ENCODE measurements at regions not wholly inside any gene's neighbourhood (a gene's known extent, or its start where the extent isn't known, plus 50 kb on each side); places are given as distances from the start of the nearest gene placed in this dataset.
"Not testable (repeated sequence)": the region's sequence is repeated elsewhere in the genome, so short reads cannot be mapped to it uniquely, and the experiment has no call there.

DNA sequence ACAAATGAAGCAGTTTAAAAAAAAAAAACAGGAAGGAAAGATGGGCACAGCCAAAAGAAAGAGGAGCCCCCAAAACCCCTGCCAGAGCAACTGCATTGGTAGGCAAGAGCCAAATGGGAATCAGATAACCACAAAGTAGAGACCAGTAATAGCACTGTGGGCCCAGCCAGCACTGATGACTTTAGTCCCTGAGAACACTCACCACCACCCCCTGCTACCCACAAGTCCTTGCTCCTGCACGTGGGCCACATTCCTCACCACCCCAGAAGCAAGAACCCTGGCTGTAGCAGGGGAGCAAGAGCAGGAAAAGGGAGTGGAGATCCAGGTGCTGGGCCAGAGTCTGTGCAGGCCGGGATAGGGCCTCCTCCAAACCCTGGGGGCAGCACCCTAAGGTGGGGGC is 86.1 kb downstream of the RRAGC start:
- H3K36me3 Mint-ChIP-seq = no peaks in the 10 kb centered on the region
- Histone ChIP-seq H3K27ac (ENCODE audit: low read depth, low read length) (no peak overlapping the region), H3K27me3 (ENCODE audit: control insufficient read depth in 2 of 2, insufficient read depth in 2 of 2, low read length in 2 of 2) (no peaks in the 10 kb centered on the region), H3K4me3 (ENCODE audit: low read length) (no peak overlapping the region), H3K4me1 (ENCODE audit: control insufficient read depth in 2 of 2, insufficient read depth in 2 of 2, low read length in 2 of 2) (no peaks in the 10 kb centered on the region), H3K9me3 (ENCODE audit: control insufficient read depth in 2 of 3, low read length in 3 of 3) (no peaks in the 10 kb centered on the region), H3K36me3 (ENCODE audit: control insufficient read depth in 2 of 3, insufficient read depth in 3 of 3, low read length in 3 of 3) (no peaks in the 10 kb centered on the region)
- no peak for DNase-seq
- no peak overlapping the region for H3K27ac Mint-ChIP-seq
- no peak for ATAC-seq
- CTCF ChIA-PET = no interaction called here
- no peak overlapping the region for H3K4me3 Mint-ChIP-seq
- no peaks in the 10 kb centered on the region for H3K9me3 Mint-ChIP-seq
- peaks cover 5 to 22% (median 9%) of the 10 kb centered on the region in 5 donors for H3K27me3 Mint-ChIP-seq
- POLR2A ChIA-PET = interaction anchor here (0.6 kb wide), 1 partner anchor 765 kb away, joined by 3 read pairs; no protein-coding TSS in a partner anchor
- H3K4me1 Mint-ChIP-seq = no peaks in the 10 kb centered on the region
- intact Hi-C loops (cut with micrococcal nuclease) = no loop called here

- CTCF ChIA-PET = no interaction called here
- no peaks in the 10 kb centered on the region for H3K36me3 Mint-ChIP-seq
These were observed 86.6 kb downstream of the RRAGC start for GRCh38 chr1:38772953-38773352.

GRCh38 chr1:38772026-38772425 is 87.5 kb downstream of the RRAGC start:
- POLR2A ChIA-PET = no interaction called here
- no peaks in the 10 kb centered on the region for H3K4me1 ChIP-seq (ENCODE audit: control insufficient read depth in 2 of 2, insufficient read depth in 2 of 2, low read length in 2 of 2)
- no peak overlapping the region for H3K27ac ChIP-seq (ENCODE audit: low read depth, low read length)
- DNase-seq (no peak), ATAC-seq (no peak)
- CTCF ChIA-PET = no interaction called here
- H3K4me1 Mint-ChIP-seq = no peaks in the 10 kb centered on the region
- no peaks in the 10 kb centered on the region for H3K36me3 Mint-ChIP-seq
- H3K27ac Mint-ChIP-seq = no peak overlapping the region
- intact Hi-C loops (cut with micrococcal nuclease) = no loop called here
- no peaks in the 10 kb centered on the region for H3K9me3 Mint-ChIP-seq
- peaks cover 12 to 36% (median 17%) of the 10 kb centered on the region in 5 donors for H3K27me3 Mint-ChIP-seq
- H3K36me3 ChIP-seq (ENCODE audit: control insufficient read depth in 2 of 3, insufficient read depth in 3 of 3, low read length in 3 of 3) = no peaks in the 10 kb centered on the region
- no peaks in the 10 kb centered on the region for H3K9me3 ChIP-seq (ENCODE audit: control insufficient read depth in 2 of 3, low read length in 3 of 3)
- H3K4me3 Mint-ChIP-seq = no peak overlapping the region
- no peaks in the 10 kb centered on the region for H3K27me3 ChIP-seq (ENCODE audit: control insufficient read depth in 2 of 2, insufficient read depth in 2 of 2, low read length in 2 of 2)
- no peak overlapping the region for H3K4me3 ChIP-seq (ENCODE audit: low read length)

More at GRCh38 chr1:38772953-38773352, 86.6 kb downstream of the RRAGC start:
- no peaks in the 10 kb centered on the region for H3K27me3 ChIP-seq (ENCODE audit: control insufficient read depth in 2 of 2, insufficient read depth in 2 of 2, low read length in 2 of 2)
- H3K4me1 Mint-ChIP-seq = no peaks in the 10 kb centered on the region
- H3K4me1 ChIP-seq (ENCODE audit: control insufficient read depth in 2 of 2, insufficient read depth in 2 of 2, low read length in 2 of 2) = no peaks in the 10 kb centered on the region
- H3K9me3 Mint-ChIP-seq = no peaks in the 10 kb centered on the region
- H3K27me3 Mint-ChIP-seq = peaks cover 8 to 27% (median 14%) of the 10 kb centered on the region in 5 donors
- no peaks in the 10 kb centered on the region for H3K9me3 ChIP-seq (ENCODE audit: control insufficient read depth in 2 of 3, low read length in 3 of 3)
- ATAC-seq (no peak), DNase-seq (no peak)
- H3K4me3 ChIP-seq (ENCODE audit: low read length) = no peak overlapping the region
- POLR2A ChIA-PET = interaction anchor here (0.6 kb wide), 1 partner anchor 766 kb away, joined by 3 read pairs; no protein-coding TSS in a partner anchor
- intact Hi-C loops (cut with micrococcal nuclease) = no loop called here
- no peaks in the 10 kb centered on the region for H3K36me3 ChIP-seq (ENCODE audit: control insufficient read depth in 2 of 3, insufficient read depth in 3 of 3, low read length in 3 of 3)
- H3K27ac ChIP-seq (ENCODE audit: low read depth, low read length) = no peak overlapping the region
- H3K27ac Mint-ChIP-seq = no peak overlapping the region
- no peak overlapping the region for H3K4me3 Mint-ChIP-seq

DNA sequence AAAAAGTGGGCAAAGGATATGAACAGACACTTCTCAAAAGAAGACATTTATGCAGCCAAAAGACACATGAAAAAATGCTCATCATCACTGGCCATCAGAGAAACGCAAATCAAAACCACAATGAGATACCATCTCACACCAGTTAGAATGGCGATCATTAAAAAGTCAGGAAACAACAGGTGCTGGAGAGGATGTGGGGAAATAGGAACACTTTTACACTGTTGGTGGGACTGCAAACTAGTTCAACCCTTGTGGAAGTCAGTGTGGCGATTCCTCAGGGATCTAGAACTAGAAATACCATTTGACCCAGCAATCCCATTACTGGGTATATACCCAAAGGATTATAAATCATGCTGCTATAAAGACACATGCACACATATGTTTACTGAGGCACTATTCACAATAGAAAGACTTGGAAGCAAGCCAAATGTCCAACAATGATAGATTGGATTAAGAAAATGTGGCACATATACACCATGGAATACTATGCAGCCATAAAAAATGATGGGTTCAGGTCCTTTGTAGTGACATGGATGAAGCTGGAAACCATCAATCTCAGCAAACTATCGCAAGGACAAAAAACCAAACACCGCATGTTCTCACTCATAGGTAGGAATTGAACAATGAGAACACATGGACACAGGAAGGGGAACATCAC is 88.9 kb downstream of the RRAGC start:
- H3K27ac ChIP-seq (ENCODE audit: low read depth, low read length); H3K4me3 ChIP-seq (ENCODE audit: low read length); H3K36me3 Mint-ChIP-seq; H3K27ac Mint-ChIP-seq; ATAC-seq; H3K4me1 Mint-ChIP-seq; POLR2A ChIA-PET; H3K9me3 ChIP-seq (ENCODE audit: control insufficient read depth in 2 of 3, low read length in 3 of 3); H3K4me3 Mint-ChIP-seq; H3K36me3 ChIP-seq (ENCODE audit: control insufficient read depth in 2 of 3, insufficient read depth in 3 of 3, low read length in 3 of 3); H3K27me3 ChIP-seq (ENCODE audit: control insufficient read depth in 2 of 2, insufficient read depth in 2 of 2, low read length in 2 of 2); CTCF ChIA-PET; DNase-seq; H3K9me3 Mint-ChIP-seq; H3K4me1 ChIP-seq (ENCODE audit: control insufficient read depth in 2 of 2, insufficient read depth in 2 of 2, low read length in 2 of 2); intact Hi-C loops (cut with micrococcal nuclease): not testable (repeated sequence)
- peaks cover 13 to 40% (median 21%) of the 10 kb centered on the region in 5 donors for H3K27me3 Mint-ChIP-seq

DNA sequence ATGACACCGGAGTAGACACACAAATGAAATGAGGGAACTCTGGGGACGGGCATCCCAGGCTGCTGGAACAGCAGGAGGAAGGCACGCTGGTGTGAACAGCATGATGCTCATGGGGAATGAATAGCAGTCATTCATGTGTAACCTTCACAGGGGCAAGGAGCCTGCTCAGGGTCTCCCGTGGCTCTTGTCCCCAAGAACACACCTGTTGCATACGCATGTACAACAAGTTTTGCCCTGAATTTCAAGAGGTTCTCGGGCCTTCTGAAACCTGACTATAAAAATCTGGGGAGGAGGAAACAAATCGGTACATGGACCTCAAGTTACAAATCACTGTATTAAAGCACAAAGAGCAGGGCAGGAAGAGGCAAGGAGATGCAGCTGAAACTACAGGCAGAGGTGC is 93.4 kb downstream of the RRAGC start:
- H3K4me1 Mint-ChIP-seq = no peaks in the 10 kb centered on the region
- no peak overlapping the region for H3K4me3 Mint-ChIP-seq
- no peak for DNase-seq
- H3K36me3 Mint-ChIP-seq = peaks cover 0 to 4% (median 0%) of the 10 kb centered on the region in 5 donors
- Histone ChIP-seq H3K27ac (ENCODE audit: low read depth, low read length) (no peak overlapping the region), H3K4me3 (ENCODE audit: low read length) (no peak overlapping the region), H3K4me1 (ENCODE audit: control insufficient read depth in 2 of 2, insufficient read depth in 2 of 2, low read length in 2 of 2) (no peaks in the 10 kb centered on the region), H3K9me3 (ENCODE audit: control insufficient read depth in 2 of 3, low read length in 3 of 3) (no peaks in the 10 kb centered on the region), H3K27me3 (ENCODE audit: control insufficient read depth in 2 of 2, insufficient read depth in 2 of 2, low read length in 2 of 2) (no peaks in the 10 kb centered on the region), H3K36me3 (ENCODE audit: control insufficient read depth in 2 of 3, insufficient read depth in 3 of 3, low read length in 3 of 3) (no peaks in the 10 kb centered on the region)
- no peaks in the 10 kb centered on the region for H3K9me3 Mint-ChIP-seq
- CTCF ChIA-PET = no interaction called here
- no peak overlapping the region for H3K27ac Mint-ChIP-seq
- POLR2A ChIA-PET = no interaction called here
- intact Hi-C loops (cut with micrococcal nuclease) = no loop called here
- no peak for ATAC-seq
- peaks cover 17 to 42% (median 26%) of the 10 kb centered on the region in 5 donors for H3K27me3 Mint-ChIP-seq

- H3K27me3 Mint-ChIP-seq = peaks cover 20 to 50% (median 25%) of the 10 kb centered on the region in 5 donors
- no peak overlapping the region for H3K4me3 Mint-ChIP-seq
- DNase-seq (no peak), ATAC-seq (no peak)
- no peak overlapping the region for H3K27ac Mint-ChIP-seq
- intact Hi-C loops (cut with micrococcal nuclease) = no loop called here
- no peaks in the 10 kb centered on the region for H3K4me1 Mint-ChIP-seq
- H3K36me3 Mint-ChIP-seq = peaks cover 0 to 4% (median 0%) of the 10 kb centered on the region in 5 donors
- Histone ChIP-seq H3K36me3 (ENCODE audit: control insufficient read depth in 2 of 3, insufficient read depth in 3 of 3, low read length in 3 of 3) (no peaks in the 10 kb centered on the region), H3K27ac (ENCODE audit: low read depth, low read length) (no peak overlapping the region), H3K27me3 (ENCODE audit: control insufficient read depth in 2 of 2, insufficient read depth in 2 of 2, low read length in 2 of 2) (no peaks in the 10 kb centered on the region), H3K4me1 (ENCODE audit: control insufficient read depth in 2 of 2, insufficient read depth in 2 of 2, low read length in 2 of 2) (no peaks in the 10 kb centered on the region), H3K9me3 (ENCODE audit: control insufficient read depth in 2 of 3, low read length in 3 of 3) (no peaks in the 10 kb centered on the region), H3K4me3 (ENCODE audit: low read length) (no peak overlapping the region)
- H3K9me3 Mint-ChIP-seq = no peaks in the 10 kb centered on the region
- CTCF ChIA-PET = no interaction called here
- POLR2A ChIA-PET = no interaction called here
These were observed 96.5 kb downstream of the RRAGC start for GRCh38 chr1:38763121-38763520.

GRCh38 chr1:38760562-38760961 is 99.0 kb downstream of the RRAGC start:
- Mint-ChIP-seq H3K27me3 (peaks cover 14 to 38% (median 19%) of the 10 kb centered on the region in 5 donors), H3K4me1 (no peaks in the 10 kb centered on the region), H3K9me3 (no peaks in the 10 kb centered on the region), H3K4me3 (no peak overlapping the region), H3K27ac (no peak overlapping the region), H3K36me3 (peaks cover 0 to 4% (median 0%) of the 10 kb centered on the region in 5 donors)
- intact Hi-C loops (cut with micrococcal nuclease) = no loop called here
- no peak overlapping the region for H3K27ac ChIP-seq (ENCODE audit: low read depth, low read length)
- H3K27me3 ChIP-seq (ENCODE audit: control insufficient read depth in 2 of 2, insufficient read depth in 2 of 2, low read length in 2 of 2) = no peaks in the 10 kb centered on the region
- H3K9me3 ChIP-seq (ENCODE audit: control insufficient read depth in 2 of 3, low read length in 3 of 3) = no peaks in the 10 kb centered on the region
- H3K4me1 ChIP-seq (ENCODE audit: control insufficient read depth in 2 of 2, insufficient read depth in 2 of 2, low read length in 2 of 2) = no peaks in the 10 kb centered on the region
- no peak for DNase-seq
- POLR2A ChIA-PET = no interaction called here
- no peak for ATAC-seq
- H3K4me3 ChIP-seq (ENCODE audit: low read length) = no peak overlapping the region
- CTCF ChIA-PET = no interaction called here
- H3K36me3 ChIP-seq (ENCODE audit: control insufficient read depth in 2 of 3, insufficient read depth in 3 of 3, low read length in 3 of 3) = no peaks in the 10 kb centered on the region
